Panc1 (cell line): ENCODE measurements at regions not wholly inside any gene's neighbourhood (a gene's known extent, or its start where the extent isn't known, plus 50 kb on each side); places are given as distances from the start of the nearest gene placed in this dataset.

Experiments
- ATAC-seq: fragments of 200-7000 bp; cut with Tn5 transposase; 2 replicates; pipeline ENCODE4 v1.9.1; 2020; ENCODE audit warnings: mild to moderate bottlenecking, moderate library complexity
- BruUV-seq: library from RNA; stranded (reverse); fragments of 400-500 nt; replicated peaks from 2 replicates; lab custom pipeline; 2021; lab: Mats Ljungman, UMichigan
- CTCF ChIA-PET: fragments of 300-600 bp; sonication (Branson Sonifier 250); formaldehyde crosslinking; loops from one replicate; lab custom pipeline; 2022; ENCODE audit warnings: antibody characterized with exemption; lab: Charles Lee
- POLR2A ChIA-PET: fragments of 300-600 bp; sonication (Branson Sonifier 250); formaldehyde crosslinking; loops from one replicate; lab custom pipeline; 2022; ENCODE audit warnings: antibody characterized with exemption; lab: Charles Lee
- DNase-seq: peaks from one replicate; pipeline ENCODE4 v3.0.0-alpha.2; 2010; ENCODE audit warnings: low read depth, low spot score
- H3K27ac ChIP-seq: 2 replicates; pipeline ENCODE4 v1.5.1; 2011; ENCODE audit warnings: mild to moderate bottlenecking, low read length, inconsistent platforms
- H3K27me3 ChIP-seq: fragments of 200-500 bp; sonication (Bioruptor generic); 2 replicates; pipeline ENCODE4 v1.6.0; 2014; ENCODE audit warnings: low read length, inconsistent platforms; ENCODE audit not compliant: control insufficient read depth, insufficient read depth
- H3K36me3 ChIP-seq: fragments of 200-500 bp; sonication (Bioruptor generic); 2 replicates; pipeline ENCODE4 v1.5.1; 2014; ENCODE audit warnings: inconsistent platforms, mild to moderate bottlenecking, low read length, moderate library complexity; ENCODE audit not compliant: control insufficient read depth, insufficient read depth
- H3K4me1 ChIP-seq: 2 replicates; pipeline ENCODE4 v1.5.1; 2011; ENCODE audit warnings: inconsistent platforms, mild to moderate bottlenecking, low read length, moderate library complexity; ENCODE audit not compliant: control insufficient read depth, insufficient read depth
- H3K4me3 ChIP-seq, 2 experiments: 2 replicates each; pipeline ENCODE4 v1.5.1; 2011 to 2012; ENCODE audit warnings: low read depth in 2 of 2, low read length in 2 of 2, mild to moderate bottlenecking in 2 of 2, inconsistent platforms in 1 of 2, moderate library complexity in 1 of 2
- H3K9me3 ChIP-seq: fragments of 200-500 bp; sonication (Bioruptor generic); 2 replicates; pipeline ENCODE4 v1.5.1; 2014; ENCODE audit warnings: low read depth, mild to moderate bottlenecking, inconsistent platforms, low read length, moderate library complexity; ENCODE audit not compliant: control insufficient read depth, insufficient read depth
- POLR2AphosphoS5 ChIP-seq: IDR thresholded peaks from 2 replicates; pipeline ENCODE4 v1.6.1; 2012; ENCODE audit warnings: mild to moderate bottlenecking, low read depth, low read length, moderate library complexity
- SIN3A ChIP-seq: IDR thresholded peaks from 2 replicates; pipeline ENCODE4 v1.6.1; 2012; ENCODE audit warnings: low read depth, mild to moderate bottlenecking, low read length, moderate library complexity, borderline replicate concordance; ENCODE audit not compliant: insufficient read depth
- TCF7L2 ChIP-seq: IDR thresholded peaks from 2 replicates; pipeline ENCODE4 v1.6.1; 2011; ENCODE audit warnings: mild to moderate bottlenecking, low read depth, low read length, inconsistent platforms
- in situ Hi-C: cut with HindIII; loops from 2 replicates; pipeline ENCODE4 v1.10.0; 2016; ENCODE audit warnings: low sequenced_read_pairs, low pct_unique_long_range_greater_than_20kb
- intact Hi-C: fragments of 100-400 bp; cut with micrococcal nuclease; formaldehyde crosslinking; loops from one replicate; pipeline ENCODE4 v1.10.0; 2022; ENCODE audit not compliant: unreplicated experiment
- TF ChIP-seq, protein P1 (sequence below): fragments of 450-650 bp; IDR thresholded peaks from 2 replicates; pipeline ENCODE4 v1.5.1; 2017; ENCODE audit warnings: mild to moderate bottlenecking
- TF ChIP-seq, protein P2 (sequence below), 2 experiments: IDR thresholded peaks; 2 replicates each; pipeline ENCODE4 v1.6.1; 2011 to 2012; ENCODE audit warnings: low read depth in 2 of 2, control low read depth in 1 of 2, low read length in 1 of 2, mild to moderate bottlenecking in 1 of 2, moderate library complexity in 1 of 2; ENCODE audit not compliant: insufficient read depth in 1 of 2

DNA sequence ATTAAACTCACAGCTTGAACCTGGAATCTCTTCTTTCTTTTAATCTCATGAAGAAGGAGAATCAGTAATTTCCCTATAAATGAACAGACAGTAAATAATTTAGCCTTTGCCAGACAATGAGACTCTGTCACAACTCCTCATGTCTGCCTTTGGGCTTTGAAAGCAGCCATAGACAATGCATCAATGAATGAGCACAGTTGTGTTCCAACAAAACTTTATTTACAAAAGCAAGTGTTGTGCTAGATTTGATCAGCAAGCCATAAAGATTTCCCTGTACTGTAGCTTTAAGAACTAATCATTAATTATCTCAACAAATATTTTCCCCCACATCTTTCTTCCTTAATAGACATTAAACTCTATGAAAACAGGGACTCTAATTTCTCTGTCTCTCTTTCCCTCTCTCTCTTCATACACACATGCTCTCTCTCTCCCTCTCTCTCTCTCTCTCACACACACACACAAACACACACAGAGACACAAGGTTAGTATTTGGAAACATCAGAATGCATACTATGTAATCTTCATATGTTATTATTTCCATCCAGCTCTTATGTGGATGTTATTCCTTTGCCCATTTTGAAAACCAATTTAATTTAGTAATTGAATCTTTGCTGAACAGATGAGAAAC, 1209.8 kb upstream of the CDH6 start:
- no peak for TF ChIP-seq TCF7L2
- TF ChIP-seq SIN3A, result no peak
- TF ChIP-seq, protein P1, sequence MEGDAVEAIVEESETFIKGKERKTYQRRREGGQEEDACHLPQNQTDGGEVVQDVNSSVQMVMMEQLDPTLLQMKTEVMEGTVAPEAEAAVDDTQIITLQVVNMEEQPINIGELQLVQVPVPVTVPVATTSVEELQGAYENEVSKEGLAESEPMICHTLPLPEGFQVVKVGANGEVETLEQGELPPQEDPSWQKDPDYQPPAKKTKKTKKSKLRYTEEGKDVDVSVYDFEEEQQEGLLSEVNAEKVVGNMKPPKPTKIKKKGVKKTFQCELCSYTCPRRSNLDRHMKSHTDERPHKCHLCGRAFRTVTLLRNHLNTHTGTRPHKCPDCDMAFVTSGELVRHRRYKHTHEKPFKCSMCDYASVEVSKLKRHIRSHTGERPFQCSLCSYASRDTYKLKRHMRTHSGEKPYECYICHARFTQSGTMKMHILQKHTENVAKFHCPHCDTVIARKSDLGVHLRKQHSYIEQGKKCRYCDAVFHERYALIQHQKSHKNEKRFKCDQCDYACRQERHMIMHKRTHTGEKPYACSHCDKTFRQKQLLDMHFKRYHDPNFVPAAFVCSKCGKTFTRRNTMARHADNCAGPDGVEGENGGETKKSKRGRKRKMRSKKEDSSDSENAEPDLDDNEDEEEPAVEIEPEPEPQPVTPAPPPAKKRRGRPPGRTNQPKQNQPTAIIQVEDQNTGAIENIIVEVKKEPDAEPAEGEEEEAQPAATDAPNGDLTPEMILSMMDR, result no peak
- no peak for TF ChIP-seq POLR2AphosphoS5
- TF ChIP-seq, protein P2, sequence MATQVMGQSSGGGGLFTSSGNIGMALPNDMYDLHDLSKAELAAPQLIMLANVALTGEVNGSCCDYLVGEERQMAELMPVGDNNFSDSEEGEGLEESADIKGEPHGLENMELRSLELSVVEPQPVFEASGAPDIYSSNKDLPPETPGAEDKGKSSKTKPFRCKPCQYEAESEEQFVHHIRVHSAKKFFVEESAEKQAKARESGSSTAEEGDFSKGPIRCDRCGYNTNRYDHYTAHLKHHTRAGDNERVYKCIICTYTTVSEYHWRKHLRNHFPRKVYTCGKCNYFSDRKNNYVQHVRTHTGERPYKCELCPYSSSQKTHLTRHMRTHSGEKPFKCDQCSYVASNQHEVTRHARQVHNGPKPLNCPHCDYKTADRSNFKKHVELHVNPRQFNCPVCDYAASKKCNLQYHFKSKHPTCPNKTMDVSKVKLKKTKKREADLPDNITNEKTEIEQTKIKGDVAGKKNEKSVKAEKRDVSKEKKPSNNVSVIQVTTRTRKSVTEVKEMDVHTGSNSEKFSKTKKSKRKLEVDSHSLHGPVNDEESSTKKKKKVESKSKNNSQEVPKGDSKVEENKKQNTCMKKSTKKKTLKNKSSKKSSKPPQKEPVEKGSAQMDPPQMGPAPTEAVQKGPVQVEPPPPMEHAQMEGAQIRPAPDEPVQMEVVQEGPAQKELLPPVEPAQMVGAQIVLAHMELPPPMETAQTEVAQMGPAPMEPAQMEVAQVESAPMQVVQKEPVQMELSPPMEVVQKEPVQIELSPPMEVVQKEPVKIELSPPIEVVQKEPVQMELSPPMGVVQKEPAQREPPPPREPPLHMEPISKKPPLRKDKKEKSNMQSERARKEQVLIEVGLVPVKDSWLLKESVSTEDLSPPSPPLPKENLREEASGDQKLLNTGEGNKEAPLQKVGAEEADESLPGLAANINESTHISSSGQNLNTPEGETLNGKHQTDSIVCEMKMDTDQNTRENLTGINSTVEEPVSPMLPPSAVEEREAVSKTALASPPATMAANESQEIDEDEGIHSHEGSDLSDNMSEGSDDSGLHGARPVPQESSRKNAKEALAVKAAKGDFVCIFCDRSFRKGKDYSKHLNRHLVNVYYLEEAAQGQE (IDR thresholded peaks at IDR 0.05; ENCODE audit: insufficient read depth in 1 of 2, low read depth in 2 of 2, low read length in 1 of 2), result no peak
- Histone ChIP-seq H3K27me3 (no peaks in the 10 kb centered on the region), H3K36me3 (no peaks in the 10 kb centered on the region), H3K27ac (no peak overlapping the region), H3K4me3 (no peak overlapping the region), H3K9me3 (no peaks in the 10 kb centered on the region), H3K4me1 (no peaks in the 10 kb centered on the region)
- ChIA-PET POLR2A (no interaction called here), CTCF (no interaction called here)
- in situ Hi-C loops, result no loop called here
- ATAC-seq, result no peak
- intact Hi-C loops, result no loop called here
- no TSS peak for BruUV-seq
- no peak for DNase-seq

DNA sequence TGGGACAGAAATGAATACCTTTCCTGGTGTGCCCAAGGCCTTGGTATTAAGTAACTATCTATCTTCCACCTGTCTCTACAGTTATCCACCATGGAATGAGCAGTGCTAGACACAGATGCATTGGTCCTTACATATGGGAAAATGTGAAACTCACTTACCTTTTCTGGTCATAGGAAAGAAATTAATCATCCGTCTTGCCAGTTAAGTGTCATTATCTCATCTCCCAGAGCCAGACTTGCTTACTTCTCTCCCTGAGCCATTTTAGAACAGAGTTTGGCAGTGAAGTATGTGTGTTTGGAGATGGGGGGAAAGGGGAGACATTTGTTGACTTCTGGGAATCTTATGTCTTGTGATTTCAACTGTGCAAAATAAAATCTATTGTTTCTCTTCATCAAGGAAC, 1211.0 kb upstream of the CDH6 start:
- Histone ChIP-seq H3K4me3 (no peak overlapping the region), H3K36me3 (no peaks in the 10 kb centered on the region), H3K4me1 (no peaks in the 10 kb centered on the region), H3K27me3 (no peaks in the 10 kb centered on the region), H3K9me3 (no peaks in the 10 kb centered on the region), H3K27ac (no peak overlapping the region)
- BruUV-seq, result no TSS peak
- ChIA-PET POLR2A (no interaction called here), CTCF (no interaction called here)
- DNase-seq (no peak), ATAC-seq (no peak)
- TF ChIP-seq, protein P1, result no peak
- TF ChIP-seq POLR2AphosphoS5 (no peak), SIN3A (no peak)
- in situ Hi-C loops, result no loop called here
- intact Hi-C loops, result no loop called here
